GM12892 (cell line): ENCODE measurements at regions not wholly inside any gene's neighbourhood (a gene's known extent, or its start where the extent isn't known, plus 50 kb on each side); places are given as distances from the start of the nearest gene placed in this dataset.

Experiments
- POLR2AphosphoS5 ChIP-seq: IDR thresholded peaks from 2 replicates; pipeline ENCODE4 v1.6.1; 2011; ENCODE audit warnings: low read depth, low read length, control low read depth
- TAF1 ChIP-seq: IDR thresholded peaks from 2 replicates; pipeline ENCODE4 v1.6.1; 2011; ENCODE audit warnings: low read depth, mild to moderate bottlenecking, control low read depth, low read length, borderline replicate concordance

GRCh38 chr10:128884033-128884425, 583.0 kb upstream of the MGMT start:
- TF ChIP-seq POLR2AphosphoS5 (no peak), TAF1 (no peak)
